ENCODE measurements at regions not wholly inside any gene's neighbourhood (a gene's known extent, or its start where the extent isn't known, plus 50 kb on each side); places are given as distances from the start of the nearest gene placed in this dataset.

GRCh38 chr17:68142595-68142994 is 105.2 kb upstream of the AMZ2 start:
- Histone ChIP-seq H3K9me3 (no peaks in the 10 kb centered on the region), H3K27ac (no peak overlapping the region), H3K36me3 (no peaks in the 10 kb centered on the region), H3K27me3 (no peaks in the 10 kb centered on the region), H3K4me3 (no peak overlapping the region), H3K4me1 (no peaks in the 10 kb centered on the region)
- no peak for TF ChIP-seq POLR2A (IDR thresholded peaks at IDR 0.05)
- TF ChIP-seq EP300 (IDR thresholded peaks at IDR 0.05; ENCODE audit: low read depth), result no peak
- no peak for TF ChIP-seq POLR2AphosphoS5 (IDR thresholded peaks at IDR 0.05)
- TF ChIP-seq CTCF (IDR thresholded peaks at IDR 0.05), result no peak
- intact Hi-C loops (cut with DNase I; ENCODE audit: low total_unique reads) (no loop called here), in situ Hi-C loops (cut with MboI; ENCODE audit: low pct_ligation_motif_present in 1 of 4, low pct_unique_long_range_greater_than_20kb in 1 of 4, low sequenced_read_pairs in 3 of 4) (no loop called here)
- 57 to 89% methylated on average over 1 of the region's 1 CpG for WGBS, 2 donors (ENCODE audit: low coverage in 1 of 2)
- DNase-seq, result no peak

GRCh38 chr17:68143425-68143824 is 104.4 kb upstream of the AMZ2 start:
- Histone ChIP-seq H3K4me1 (no peaks in the 10 kb centered on the region), H3K27ac (no peak overlapping the region), H3K27me3 (no peaks in the 10 kb centered on the region), H3K9me3 (no peaks in the 10 kb centered on the region), H3K36me3 (no peaks in the 10 kb centered on the region), H3K4me3 (no peak overlapping the region)
- TF ChIP-seq EP300 (IDR thresholded peaks at IDR 0.05; ENCODE audit: low read depth), result no peak
- TF ChIP-seq CTCF (IDR thresholded peaks at IDR 0.05), result no peak
- TF ChIP-seq POLR2AphosphoS5 (IDR thresholded peaks at IDR 0.05), result no peak
- no peak for TF ChIP-seq POLR2A (IDR thresholded peaks at IDR 0.05)
- intact Hi-C loops (cut with DNase I; ENCODE audit: low total_unique reads), result no loop called here
- DNase-seq, result no peak
- 70 to 89% methylated on average over 2 of the region's 2 CpGs for WGBS, 2 donors (ENCODE audit: low coverage in 1 of 2)
- in situ Hi-C loops (cut with MboI; ENCODE audit: low pct_ligation_motif_present in 1 of 4, low pct_unique_long_range_greater_than_20kb in 1 of 4, low sequenced_read_pairs in 3 of 4), result no loop called here

- H3K36me3 ChIP-seq, result no peaks in the 10 kb centered on the region
- no peaks in the 10 kb centered on the region for H3K4me1 ChIP-seq
- H3K9me3 ChIP-seq, result no peaks in the 10 kb centered on the region
- intact Hi-C loops (cut with DNase I; ENCODE audit: low total_unique reads) (no loop called here), in situ Hi-C loops (cut with MboI; ENCODE audit: low pct_ligation_motif_present in 1 of 4, low pct_unique_long_range_greater_than_20kb in 1 of 4, low sequenced_read_pairs in 3 of 4) (no loop called here)
- TF ChIP-seq POLR2AphosphoS5 (IDR thresholded peaks at IDR 0.05) (no peak), POLR2A (IDR thresholded peaks at IDR 0.05) (no peak), CTCF (IDR thresholded peaks at IDR 0.05) (no peak), EP300 (IDR thresholded peaks at IDR 0.05; ENCODE audit: low read depth) (no peak)
- DNase-seq, result no peak
- H3K27ac ChIP-seq, result no peak overlapping the region
- no peaks in the 10 kb centered on the region for H3K27me3 ChIP-seq
- no peak overlapping the region for H3K4me3 ChIP-seq
Measured at GRCh38 chr17:68145088-68145487, 102.8 kb upstream of the AMZ2 start.

GRCh38 chr17:68148936-68149335 is 98.9 kb upstream of the AMZ2 start:
- Histone ChIP-seq H3K4me1 (no peaks in the 10 kb centered on the region), H3K4me3 (no peak overlapping the region), H3K27ac (no peak overlapping the region), H3K9me3 (no peaks in the 10 kb centered on the region), H3K36me3 (no peaks in the 10 kb centered on the region), H3K27me3 (no peaks in the 10 kb centered on the region)
- intact Hi-C loops (cut with DNase I; ENCODE audit: low total_unique reads), result no loop called here
- 94 to 95% methylated on average over 2 to 3 of the region's 3 CpGs for WGBS, 2 donors (ENCODE audit: low coverage in 1 of 2)
- TF ChIP-seq EP300 (IDR thresholded peaks at IDR 0.05; ENCODE audit: low read depth) (no peak), POLR2A (IDR thresholded peaks at IDR 0.05) (no peak), CTCF (IDR thresholded peaks at IDR 0.05) (no peak), POLR2AphosphoS5 (IDR thresholded peaks at IDR 0.05) (no peak)
- no peak for DNase-seq
- in situ Hi-C loops (cut with MboI; ENCODE audit: low pct_ligation_motif_present in 1 of 4, low pct_unique_long_range_greater_than_20kb in 1 of 4, low sequenced_read_pairs in 3 of 4), result no loop called here
